ENCODE measurements at regions not wholly inside any gene's neighbourhood (a gene's known extent, or its start where the extent isn't known, plus 50 kb on each side); places are given as distances from the start of the nearest gene placed in this dataset.
"Not testable (repeated sequence)": the region's sequence is repeated elsewhere in the genome, so short reads cannot be mapped to it uniquely, and the experiment has no call there.

- DNase-seq (ENCODE audit: low read depth) = no peak
These were observed 152.2 kb upstream of the RFC3 start for GRCh38 chr13:33665626-33666175.

- no peak for DNase-seq (ENCODE audit: low read depth)
These were observed 146.4 kb upstream of the RFC3 start for GRCh38 chr13:33671560-33671959.

GRCh38 chr13:33672022-33672421 lies 145.9 kb upstream of the RFC3 start:
- not testable (repeated sequence) for DNase-seq (ENCODE audit: low read depth)

GRCh38 chr13:33676045-33676989 lies 141.6 kb upstream of the RFC3 start:
- DNase-seq (ENCODE audit: low read depth) = no peak

GRCh38 chr13:33677215-33677614 lies 140.7 kb upstream of the RFC3 start:
- DNase-seq (ENCODE audit: low read depth) = no peak

- DNase-seq (ENCODE audit: low read depth) = no peak
These were observed 139.9 kb upstream of the RFC3 start for GRCh38 chr13:33678084-33678483.

- DNase-seq (ENCODE audit: low read depth) = peak; percentile 69
These were observed 138.9 kb upstream of the RFC3 start for GRCh38 chr13:33678906-33679657.

- DNase-seq (ENCODE audit: low read depth) = no peak
These were observed 138.3 kb upstream of the RFC3 start for GRCh38 chr13:33679658-33680012.

- no peak for DNase-seq (ENCODE audit: low read depth)
These were observed 135.9 kb upstream of the RFC3 start for GRCh38 chr13:33682020-33682564.

- not testable (repeated sequence) for DNase-seq (ENCODE audit: low read depth)
These were observed 135.3 kb upstream of the RFC3 start for GRCh38 chr13:33682646-33683045.

GRCh38 chr13:33683376-33683775 lies 134.6 kb upstream of the RFC3 start:
- no peak for DNase-seq (ENCODE audit: low read depth)

GRCh38 chr13:33684874-33685273 lies 133.1 kb upstream of the RFC3 start:
- DNase-seq (ENCODE audit: low read depth) = no peak

GRCh38 chr13:33686772-33687480 lies 131.0 kb upstream of the RFC3 start:
- no peak for DNase-seq (ENCODE audit: low read depth)

- no peak for DNase-seq (ENCODE audit: low read depth)
These were observed 127.6 kb upstream of the RFC3 start for GRCh38 chr13:33690354-33690753.

- DNase-seq (ENCODE audit: low read depth) = no peak
These were observed 126.0 kb upstream of the RFC3 start for GRCh38 chr13:33691980-33692379.

- no peak for DNase-seq (ENCODE audit: low read depth)
These were observed 125.4 kb upstream of the RFC3 start for GRCh38 chr13:33692531-33692930.

GRCh38 chr13:33694546-33694945 lies 123.4 kb upstream of the RFC3 start:
- DNase-seq (ENCODE audit: low read depth) = no peak

GRCh38 chr13:33696530-33696929 lies 121.4 kb upstream of the RFC3 start:
- no peak for DNase-seq (ENCODE audit: low read depth)

- no peak for DNase-seq (ENCODE audit: low read depth)
These were observed 120.0 kb upstream of the RFC3 start for GRCh38 chr13:33697926-33698325.

GRCh38 chr13:33707449-33707848 lies 110.5 kb upstream of the RFC3 start:
- no peak for DNase-seq (ENCODE audit: low read depth)

GRCh38 chr13:33710924-33711323 lies 107.0 kb upstream of the RFC3 start:
- DNase-seq (ENCODE audit: low read depth) = no peak

GRCh38 chr13:33711436-33711835 lies 106.5 kb upstream of the RFC3 start:
- no peak for DNase-seq (ENCODE audit: low read depth)

All from activated T-cell treated with anti-CD3 and anti-CD28 coated beads for 24 hours (primary cell).